CD14-positive monocyte (primary cell): ENCODE measurements at regions not wholly inside any gene's neighbourhood (a gene's known extent, or its start where the extent isn't known, plus 50 kb on each side); places are given as distances from the start of the nearest gene placed in this dataset.

Experiments used
- DNase-seq, 3 donors: peaks; one replicate each; pipeline ENCODE4 v3.0.0-alpha.2; 2011 to 2022
- H2AFZ ChIP-seq: 2 replicates; pipeline ENCODE4 v1.6.0; 2012; ENCODE audit warnings: mild to moderate bottlenecking, low read depth, low read length, inconsistent platforms; ENCODE audit not compliant: insufficient read depth, poor library complexity, severe bottlenecking
- H3K27ac ChIP-seq, 2 donors: 1 replicate in 1 of 2; 2 replicates in 1 of 2; pipeline ENCODE4 v1.5.1; 2012 to 2013; ENCODE audit warnings: low read length in 2 of 2, control low read depth in 1 of 2, inconsistent platforms in 1 of 2, low read depth in 1 of 2, mild to moderate bottlenecking in 1 of 2
- H3K27me3 ChIP-seq, 2 donors: one replicate each; pipeline versions ENCODE4 v1.6.0 to v1.6.1; 2011 to 2013; ENCODE audit warnings: low read length in 2 of 2; ENCODE audit not compliant: control insufficient read depth in 2 of 2, insufficient read depth in 2 of 2
- H3K36me3 ChIP-seq, 2 donors: replicated peaks in 1 of 2; 1 replicate in 1 of 2; 2 replicates in 1 of 2; pipeline versions ENCODE4 v1.5.1 to v1.6.1; 2012 to 2013; ENCODE audit warnings: low read length in 2 of 2, control low read depth in 1 of 2, inconsistent platforms in 1 of 2, mild to moderate bottlenecking in 1 of 2; ENCODE audit not compliant: insufficient read depth in 2 of 2, control insufficient read depth in 1 of 2
- H3K4me1 ChIP-seq, 2 donors: 1 replicate in 1 of 2; 2 replicates in 1 of 2; pipeline versions ENCODE4 v1.5.1 to v1.6.1; 2012 to 2013; ENCODE audit warnings: low read length in 2 of 2, control low read depth in 1 of 2, inconsistent platforms in 1 of 2, mild to moderate bottlenecking in 1 of 2, moderate library complexity in 1 of 2; ENCODE audit not compliant: insufficient read depth in 2 of 2, control insufficient read depth in 1 of 2
- H3K4me2 ChIP-seq: replicated peaks from 2 replicates; pipeline ENCODE3; 2012; ENCODE audit warnings: low read length, moderate library complexity, mild to moderate bottlenecking; ENCODE audit not compliant: poor library complexity, severe bottlenecking; ENCODE audit errors: extremely low read depth
- H3K4me3 ChIP-seq, 3 experiments: fragments of 200-600 bp in 1 of 3; sonication (generic) in 1 of 3; replicated peaks in 1 of 3; 1 replicate in 2 of 3; 2 replicates in 1 of 3; pipeline ENCODE4 v1.5.1; 2011 to 2013; ENCODE audit warnings: low read length in 3 of 3, mild to moderate bottlenecking in 3 of 3, control low read depth in 2 of 3, low read depth in 2 of 3, inconsistent platforms in 1 of 3, moderate library complexity in 1 of 3
- H3K79me2 ChIP-seq: 2 replicates; pipeline ENCODE4 v1.6.0; 2012; ENCODE audit warnings: mild to moderate bottlenecking, control low read depth, inconsistent platforms, low read length, moderate library complexity; ENCODE audit not compliant: insufficient read depth
- H3K9ac ChIP-seq: 2 replicates; pipeline ENCODE4 v1.6.0; 2017; ENCODE audit warnings: low read length, mild to moderate bottlenecking; ENCODE audit not compliant: insufficient read depth, poor library complexity, severe bottlenecking
- H3K9me3 ChIP-seq, 2 donors: replicated peaks in 1 of 2; 1 replicate in 1 of 2; 2 replicates in 1 of 2; pipeline versions ENCODE4 v1.5.1 to v1.6.1; 2012 to 2013; ENCODE audit warnings: low read length in 2 of 2, control low read depth in 1 of 2; ENCODE audit not compliant: control insufficient read depth in 1 of 2, insufficient read depth in 1 of 2
- H4K20me1 ChIP-seq: 2 replicates; pipeline ENCODE4 v1.6.0; 2012; ENCODE audit warnings: mild to moderate bottlenecking, low read length, control low read depth, moderate library complexity; ENCODE audit not compliant: insufficient read depth
- H3K27ac Mint-ChIP-seq, 7 donors: one replicate each; pipeline ENCODE4 v1.8.0; 2020; ENCODE audit warnings: mild to moderate bottlenecking in 7 of 7, mixed read lengths in 7 of 7, moderate library complexity in 6 of 7, inconsistent platforms in 2 of 7
- H3K27me3 Mint-ChIP-seq, 3 donors: one replicate each; pipeline ENCODE4 v1.8.0; 2021 to 2022; ENCODE audit warnings: low read depth in 3 of 3, mild to moderate bottlenecking in 3 of 3, mixed read lengths in 3 of 3, moderate library complexity in 3 of 3, inconsistent platforms in 1 of 3
- H3K36me3 Mint-ChIP-seq, 2 donors: one replicate each; pipeline ENCODE4 v1.8.0; 2020; ENCODE audit warnings: mixed read lengths in 2 of 2, inconsistent platforms in 1 of 2, mild to moderate bottlenecking in 1 of 2
- H3K4me1 Mint-ChIP-seq: one replicate; pipeline ENCODE4 v1.8.0; 2020; ENCODE audit warnings: mild to moderate bottlenecking, mixed read lengths
- H3K4me3 Mint-ChIP-seq, 2 donors: one replicate each; pipeline ENCODE4 v1.8.0; 2020; ENCODE audit warnings: mild to moderate bottlenecking in 2 of 2, mixed read lengths in 2 of 2, moderate library complexity in 1 of 2
- H3K9me3 Mint-ChIP-seq, 7 donors: one replicate each; pipeline ENCODE4 v1.8.0; 2020 to 2022; ENCODE audit warnings: mixed read lengths in 7 of 7, mild to moderate bottlenecking in 6 of 7, moderate library complexity in 6 of 7, inconsistent platforms in 2 of 7
- WGBS: methylation state at CpG from one replicate; pipeline ENCODE4 v1.1.5; 2013; ENCODE audit warnings: missing lambda C conversion rate; ENCODE audit not compliant: insufficient coverage; 5-methylcytosine and 5-hydroxymethylcytosine counted together
- intact Hi-C, 2 donors: fragments of 100-400 bp; cut with micrococcal nuclease; formaldehyde crosslinking; loops; one replicate each; pipeline versions ENCODE4 v1.15.0 to v1.15.1; 2023
- TF ChIP-seq, protein P1 (sequence below): fragments of 200-600 bp; IDR thresholded peaks from one replicate; pipeline ENCODE4 v1.8.0; 2022; ENCODE audit warnings: antibody characterized with exemption, mild to moderate bottlenecking

DNA sequence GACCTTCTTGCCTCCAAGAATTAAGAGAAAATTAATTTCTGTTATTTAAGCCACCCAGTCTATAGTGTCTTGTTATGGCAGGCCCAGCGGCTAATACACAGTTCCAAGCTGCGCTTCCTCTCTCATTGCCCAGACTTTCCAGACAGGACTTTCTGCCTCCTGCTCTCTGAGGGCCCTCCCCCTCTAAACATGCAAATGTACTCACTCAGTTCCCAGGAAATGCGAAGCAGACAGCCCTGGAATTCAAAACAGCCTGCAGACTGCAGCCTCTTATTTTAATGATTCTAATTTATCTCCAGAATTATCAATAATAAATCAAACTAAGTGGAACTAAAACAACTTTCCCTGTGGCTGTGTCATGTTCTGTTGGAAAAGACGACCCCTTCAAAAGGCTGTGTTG is 115.5 kb upstream of the ISX start:
- Mint-ChIP-seq H3K9me3 (peaks cover 0 to 9% (median 2%) of the 10 kb centered on the region in 7 donors), H3K4me1 (no peaks in the 10 kb centered on the region), H3K27me3 (peaks cover 0 to 1% (median 0%) of the 10 kb centered on the region in 3 donors), H3K36me3 (no peaks in the 10 kb centered on the region), H3K27ac (no peak overlapping the region), H3K4me3 (no peak overlapping the region)
- H3K27me3 ChIP-seq = no peaks in the 10 kb centered on the region
- WGBS = 85% methylated on average over 2 of the region's 4 CpGs
- no peaks in the 10 kb centered on the region for H3K36me3 ChIP-seq
- no peaks in the 10 kb centered on the region for H4K20me1 ChIP-seq
- no peak overlapping the region for H3K27ac ChIP-seq
- no peak overlapping the region for H2AFZ ChIP-seq
- DNase-seq = no peak
- no peaks in the 10 kb centered on the region for H3K4me1 ChIP-seq
- H3K4me3 ChIP-seq = no peak overlapping the region
- H3K9ac ChIP-seq = no peak overlapping the region
- TF ChIP-seq, protein P1, sequence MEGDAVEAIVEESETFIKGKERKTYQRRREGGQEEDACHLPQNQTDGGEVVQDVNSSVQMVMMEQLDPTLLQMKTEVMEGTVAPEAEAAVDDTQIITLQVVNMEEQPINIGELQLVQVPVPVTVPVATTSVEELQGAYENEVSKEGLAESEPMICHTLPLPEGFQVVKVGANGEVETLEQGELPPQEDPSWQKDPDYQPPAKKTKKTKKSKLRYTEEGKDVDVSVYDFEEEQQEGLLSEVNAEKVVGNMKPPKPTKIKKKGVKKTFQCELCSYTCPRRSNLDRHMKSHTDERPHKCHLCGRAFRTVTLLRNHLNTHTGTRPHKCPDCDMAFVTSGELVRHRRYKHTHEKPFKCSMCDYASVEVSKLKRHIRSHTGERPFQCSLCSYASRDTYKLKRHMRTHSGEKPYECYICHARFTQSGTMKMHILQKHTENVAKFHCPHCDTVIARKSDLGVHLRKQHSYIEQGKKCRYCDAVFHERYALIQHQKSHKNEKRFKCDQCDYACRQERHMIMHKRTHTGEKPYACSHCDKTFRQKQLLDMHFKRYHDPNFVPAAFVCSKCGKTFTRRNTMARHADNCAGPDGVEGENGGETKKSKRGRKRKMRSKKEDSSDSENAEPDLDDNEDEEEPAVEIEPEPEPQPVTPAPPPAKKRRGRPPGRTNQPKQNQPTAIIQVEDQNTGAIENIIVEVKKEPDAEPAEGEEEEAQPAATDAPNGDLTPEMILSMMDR = no peak
- H3K79me2 ChIP-seq = no peaks in the 10 kb centered on the region
- no peaks in the 10 kb centered on the region for H3K9me3 ChIP-seq
- intact Hi-C loops = no loop called here
- H3K4me2 ChIP-seq = no peak overlapping the region

DNA sequence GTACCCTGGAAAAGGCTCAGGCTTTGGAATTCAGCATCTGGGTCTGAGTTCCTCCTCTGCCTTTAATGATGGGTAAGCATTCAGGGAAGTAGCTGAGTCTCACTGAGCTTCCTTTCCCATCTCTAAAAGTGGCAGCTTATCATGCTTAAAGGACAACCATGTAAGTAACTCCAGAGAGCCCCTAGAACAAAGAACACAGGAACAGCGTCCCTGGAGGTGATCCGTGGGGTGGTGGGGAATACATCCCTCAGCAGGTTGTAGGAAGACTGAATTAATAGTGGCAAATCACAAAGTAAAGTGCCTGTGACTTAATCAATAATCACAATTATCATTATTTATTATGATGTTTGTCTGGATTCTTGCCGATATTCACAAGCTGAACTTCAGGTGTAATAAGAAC is 114.7 kb upstream of the ISX start:
- TF ChIP-seq, protein P1 = no peak
- H3K27me3 ChIP-seq = no peaks in the 10 kb centered on the region
- no peak overlapping the region for H3K4me3 ChIP-seq
- H3K4me1 Mint-ChIP-seq = no peaks in the 10 kb centered on the region
- intact Hi-C loops = no loop called here
- no peaks in the 10 kb centered on the region for H3K36me3 ChIP-seq
- H2AFZ ChIP-seq = no peak overlapping the region
- H3K4me1 ChIP-seq = no peaks in the 10 kb centered on the region
- DNase-seq = no peak
- no peak overlapping the region for H3K27ac ChIP-seq
- no CpG with 5 or more reads among the region's 3 CpGs for WGBS
- no peaks in the 10 kb centered on the region for H3K79me2 ChIP-seq
- peaks cover 0 to 1% (median 0%) of the 10 kb centered on the region in 3 donors for H3K27me3 Mint-ChIP-seq
- H3K9me3 ChIP-seq = no peaks in the 10 kb centered on the region
- H3K27ac Mint-ChIP-seq = no peak overlapping the region
- H4K20me1 ChIP-seq = no peaks in the 10 kb centered on the region
- no peak overlapping the region for H3K4me3 Mint-ChIP-seq
- H3K9ac ChIP-seq = no peak overlapping the region
- peaks cover 2 to 9% (median 3%) of the 10 kb centered on the region in 7 donors for H3K9me3 Mint-ChIP-seq
- H3K36me3 Mint-ChIP-seq = no peaks in the 10 kb centered on the region
- H3K4me2 ChIP-seq = no peak overlapping the region
